Common myeloid progenitor, CD34-positive (primary cell): ENCODE measurements at regions not wholly inside any gene's neighbourhood (a gene's known extent, or its start where the extent isn't known, plus 50 kb on each side); places are given as distances from the start of the nearest gene placed in this dataset.

Experiments
- CTCF ChIA-PET: fragments of 350-600 bp; sonication (Branson Sonifier 250); formaldehyde crosslinking; loops from one replicate; lab custom pipeline; 2021; ENCODE audit warnings: antibody characterized with exemption; lab: Charles Lee
- POLR2A ChIA-PET: fragments of 350-600 bp; sonication (Branson Sonifier 250); formaldehyde crosslinking; loops from one replicate; lab custom pipeline; 2021; ENCODE audit warnings: antibody characterized with exemption; lab: Charles Lee
- DNase-seq, 3 donors: peaks; one replicate each; pipeline versions ENCODE4 v3.0.0 to v3.0.0-alpha.2; 2013
- H3K27ac ChIP-seq, 2 experiments: 1 replicate in 1 of 2; 2 replicates in 1 of 2; pipeline ENCODE4 v1.7.0; 2013; ENCODE audit warnings: inconsistent platforms in 2 of 2, low read length in 2 of 2, mild to moderate bottlenecking in 2 of 2, low read depth in 1 of 2, moderate library complexity in 1 of 2; ENCODE audit not compliant: severe bottlenecking in 2 of 2, insufficient read depth in 1 of 2, poor library complexity in 1 of 2
- H3K27me3 ChIP-seq, 5 experiments: replicated peaks in 2 of 5; 1 replicate in 3 of 5; 2 replicates in 2 of 5; pipeline versions ENCODE4 v1.6.1 to v1.7.0; 2013; ENCODE audit warnings: low read length in 4 of 5, mild to moderate bottlenecking in 2 of 5, moderate library complexity in 2 of 5, inconsistent platforms in 1 of 5; ENCODE audit not compliant: insufficient read depth in 5 of 5, control insufficient read depth in 4 of 5
- H3K36me3 ChIP-seq, 4 experiments: 1 replicate in 2 of 4; 2 replicates in 2 of 4; pipeline versions ENCODE4 v1.6.1 to v1.7.0; 2013; ENCODE audit warnings: low read length in 3 of 4, control low read depth in 1 of 4, mild to moderate bottlenecking in 1 of 4; ENCODE audit not compliant: control insufficient read depth in 4 of 4, insufficient read depth in 4 of 4
- H3K4me1 ChIP-seq, 4 experiments: 1 replicate in 3 of 4; 2 replicates in 1 of 4; pipeline versions ENCODE4 v1.6.1 to v1.7.1; 2013; ENCODE audit warnings: low read length in 3 of 4, mild to moderate bottlenecking in 3 of 4, control low read depth in 1 of 4, inconsistent platforms in 1 of 4, moderate library complexity in 1 of 4; ENCODE audit not compliant: control insufficient read depth in 4 of 4, insufficient read depth in 4 of 4; ENCODE audit errors: control extremely low read depth in 1 of 4
- H3K4me3 ChIP-seq, 7 experiments: 1 replicate in 4 of 7; 2 replicates in 3 of 7; pipeline versions ENCODE4 v1.5.1 to v1.7.0; 2013; ENCODE audit warnings: mild to moderate bottlenecking in 7 of 7, low read length in 6 of 7, moderate library complexity in 6 of 7, inconsistent platforms in 2 of 7, low read depth in 2 of 7, control low read depth in 1 of 7; ENCODE audit not compliant: insufficient read depth in 4 of 7, control insufficient read depth in 1 of 7; ENCODE audit errors: extremely low read depth in 1 of 7
- H3K9me3 ChIP-seq, 5 experiments: 1 replicate in 4 of 5; 2 replicates in 1 of 5; pipeline versions ENCODE4 v1.6.1 to v1.7.1; 2013; ENCODE audit warnings: low read length in 4 of 5, mild to moderate bottlenecking in 2 of 5, inconsistent platforms in 1 of 5, low read depth in 1 of 5, moderate library complexity in 1 of 5; ENCODE audit not compliant: control insufficient read depth in 4 of 5, insufficient read depth in 2 of 5; ENCODE audit errors: control extremely low read depth in 1 of 5
- WGBS: methylation state at CpG from one replicate; pipeline ENCODE4 v1.1.5; 2013; ENCODE audit not compliant: insufficient coverage; 5-methylcytosine and 5-hydroxymethylcytosine counted together

DNA sequence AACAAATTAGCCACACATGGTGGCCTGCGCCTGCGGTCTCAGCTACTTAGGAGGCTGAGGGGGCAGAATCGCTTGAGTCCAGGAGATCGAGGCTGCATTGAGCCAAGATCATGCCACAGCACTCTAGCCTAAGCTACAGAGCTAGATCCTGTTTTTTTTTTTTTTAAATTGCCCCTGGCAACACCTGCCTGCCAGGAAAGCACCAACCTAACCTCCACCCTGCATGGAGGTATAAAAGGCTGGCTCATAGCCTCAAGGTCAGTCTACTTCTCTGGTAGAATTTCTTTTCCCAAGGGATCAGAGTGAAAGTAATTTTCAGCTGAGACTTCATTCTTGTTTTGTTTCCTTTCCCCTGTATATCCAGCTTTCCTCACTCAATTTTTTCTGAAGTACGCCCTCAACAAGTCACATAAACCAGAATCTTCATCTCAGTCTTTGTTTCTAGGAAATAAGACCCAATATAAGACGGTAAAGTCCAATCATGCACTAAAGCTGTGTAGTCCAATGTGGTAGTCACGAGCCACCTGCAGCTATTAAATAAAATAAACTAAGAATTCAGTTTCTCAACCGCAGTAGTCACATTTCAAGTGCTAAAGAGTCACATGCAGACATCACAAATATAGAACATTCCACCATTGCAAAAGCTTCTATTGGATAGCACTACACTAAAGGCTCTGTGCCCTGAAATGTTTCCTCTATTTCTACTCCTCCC lies 113.3 kb downstream of the HPGD start:
- H3K4me1 ChIP-seq: no peaks in the 10 kb centered on the region
- ChIA-PET CTCF (no interaction called here), POLR2A (no interaction called here)
- no peak overlapping the region for H3K4me3 ChIP-seq
- no peaks in the 10 kb centered on the region for H3K27me3 ChIP-seq
- no peaks in the 10 kb centered on the region for H3K9me3 ChIP-seq
- H3K27ac ChIP-seq: no peak overlapping the region
- WGBS: 99% methylated on average over 8 of the region's 8 CpGs
- H3K36me3 ChIP-seq: no peaks in the 10 kb centered on the region
- DNase-seq: no peak

- WGBS: 100% methylated on average over 3 of the region's 3 CpGs
- POLR2A ChIA-PET: no interaction called here
- Histone ChIP-seq H3K27ac (no peak overlapping the region), H3K4me1 (no peaks in the 10 kb centered on the region), H3K9me3 (no peaks in the 10 kb centered on the region), H3K27me3 (no peaks in the 10 kb centered on the region), H3K36me3 (no peaks in the 10 kb centered on the region), H3K4me3 (no peak overlapping the region)
- CTCF ChIA-PET: no interaction called here
- no peak for DNase-seq
Observed at GRCh38 chr4:174406383-174406782, 115.9 kb downstream of the HPGD start.

- CTCF ChIA-PET: no interaction called here
Observed at GRCh38 chr4:174405923-174406322, 116.4 kb downstream of the HPGD start.

GRCh38 chr4:174404677-174405076 lies 117.6 kb downstream of the HPGD start:
- ChIA-PET POLR2A (no interaction called here), CTCF (no interaction called here)
- no peak for DNase-seq
- Histone ChIP-seq H3K27ac (no peak overlapping the region), H3K4me1 (no peaks in the 10 kb centered on the region), H3K27me3 (no peaks in the 10 kb centered on the region), H3K36me3 (no peaks in the 10 kb centered on the region), H3K4me3 (no peak overlapping the region), H3K9me3 (no peaks in the 10 kb centered on the region)
- WGBS: no CpG with 5 or more reads among the region's 1 CpG

More at GRCh38 chr4:174405923-174406322, 116.4 kb downstream of the HPGD start:
- POLR2A ChIA-PET: no interaction called here
- Histone ChIP-seq H3K4me1 (no peaks in the 10 kb centered on the region), H3K9me3 (no peaks in the 10 kb centered on the region), H3K27me3 (no peaks in the 10 kb centered on the region), H3K36me3 (no peaks in the 10 kb centered on the region), H3K4me3 (no peak overlapping the region), H3K27ac (no peak overlapping the region)
- DNase-seq: no peak
- no CpG with 5 or more reads among the region's 3 CpGs for WGBS

DNA sequence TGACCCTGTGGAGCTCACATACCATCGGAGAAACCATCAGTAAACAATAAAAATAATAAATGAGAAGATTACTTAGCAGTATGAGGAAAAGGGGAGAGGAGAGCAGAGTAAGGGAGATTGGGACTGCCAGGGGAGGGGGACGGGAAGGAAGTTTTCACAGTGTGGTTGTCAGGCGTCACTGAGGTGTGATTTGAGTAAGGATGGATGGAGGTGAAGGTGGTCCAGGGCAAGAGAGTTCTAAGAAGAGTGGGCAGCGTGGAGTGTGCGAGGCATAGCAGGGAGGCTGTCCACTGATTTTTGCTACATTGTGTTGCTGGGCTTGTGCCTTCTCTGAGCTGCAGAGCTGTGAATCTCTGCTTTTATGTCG lies 119.1 kb downstream of the HPGD start:
- Histone ChIP-seq H3K36me3 (no peaks in the 10 kb centered on the region), H3K27ac (no peak overlapping the region), H3K4me3 (no peak overlapping the region), H3K4me1 (no peaks in the 10 kb centered on the region), H3K9me3 (no peaks in the 10 kb centered on the region), H3K27me3 (no peaks in the 10 kb centered on the region)
- 100% methylated on average over 5 of the region's 6 CpGs for WGBS
- ChIA-PET POLR2A (no interaction called here), CTCF (no interaction called here)
- DNase-seq: no peak

DNA sequence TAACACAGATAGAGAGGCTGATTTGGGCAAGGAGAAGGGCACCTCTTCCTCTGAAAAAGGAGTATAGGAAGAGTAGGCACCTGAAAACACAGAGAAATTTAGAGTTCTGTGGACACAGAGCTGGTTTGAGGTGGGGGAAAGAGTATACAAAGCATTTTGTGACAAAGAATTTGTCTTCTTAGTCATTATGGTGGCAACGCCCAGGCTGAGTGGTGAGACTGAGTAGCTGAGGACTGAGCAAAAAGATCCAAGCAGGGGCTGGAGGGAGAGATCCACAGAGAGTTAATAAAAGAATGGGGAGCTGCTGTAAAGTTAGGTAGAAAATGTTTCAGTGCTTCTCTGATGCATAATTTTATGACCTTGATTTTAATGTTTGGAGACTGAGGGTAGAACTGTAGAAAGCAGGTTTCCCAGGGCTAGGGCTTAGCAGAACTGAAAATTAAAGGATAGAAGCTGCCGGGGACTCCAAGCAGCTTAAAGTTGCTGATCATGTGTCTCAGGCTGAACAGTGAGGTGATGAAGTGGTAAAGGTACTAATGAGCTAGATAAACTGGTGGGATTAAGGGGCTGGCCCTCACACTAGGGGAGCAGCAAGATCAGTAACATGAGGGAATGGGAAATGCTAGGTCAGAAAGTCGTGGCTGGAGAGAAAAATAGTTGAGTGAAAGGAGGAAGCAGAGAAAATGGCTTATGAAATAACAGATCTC lies 118.9 kb downstream of the CEP44 start:
- Histone ChIP-seq H3K27me3 (no peaks in the 10 kb centered on the region), H3K9me3 (no peaks in the 10 kb centered on the region), H3K36me3 (no peaks in the 10 kb centered on the region), H3K4me1 (no peaks in the 10 kb centered on the region), H3K27ac (no peak overlapping the region), H3K4me3 (no peak overlapping the region)
- ChIA-PET CTCF (no interaction called here), POLR2A (no interaction called here)
- 80% methylated on average over 3 of the region's 3 CpGs for WGBS
- no peak for DNase-seq

DNA sequence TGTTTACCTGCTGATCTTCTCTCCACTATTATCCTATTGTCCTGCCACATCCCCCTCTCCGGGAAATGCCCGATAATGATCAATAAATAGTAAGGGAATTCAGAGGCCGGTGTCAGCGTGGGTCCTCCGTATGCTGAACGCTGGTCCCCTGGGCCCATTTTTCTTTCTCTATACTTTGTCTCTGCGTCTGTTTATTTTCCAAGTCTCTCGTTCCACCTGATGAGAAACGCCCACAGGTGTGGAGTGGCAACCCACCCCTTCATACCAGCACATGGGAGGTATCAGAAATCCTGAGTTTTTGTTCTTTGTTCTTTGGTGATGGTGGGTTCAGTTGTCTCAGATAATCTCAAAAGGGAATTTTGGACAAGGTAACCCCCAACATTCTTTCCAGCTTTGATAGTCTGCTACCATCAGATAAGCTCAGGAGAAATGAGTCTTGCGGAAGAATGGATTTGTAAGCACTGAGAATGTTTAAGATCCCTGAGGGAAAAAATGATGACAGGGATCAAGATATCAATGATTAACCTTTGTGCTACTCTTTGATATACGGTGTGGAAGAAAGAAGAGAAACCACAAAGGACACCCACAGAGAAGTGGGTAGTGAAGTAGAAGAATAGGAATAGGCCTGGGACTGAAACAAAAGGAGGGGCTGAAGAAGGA lies 117.9 kb downstream of the CEP44 start:
- WGBS: 65% methylated on average over 2 of the region's 11 CpGs
- CTCF ChIA-PET: no interaction called here

More for the DNA sequence above, 117.9 kb downstream of the CEP44 start:
- H3K9me3 ChIP-seq: no peaks in the 10 kb centered on the region
- H3K4me1 ChIP-seq: no peaks in the 10 kb centered on the region
- POLR2A ChIA-PET: no interaction called here
- H3K27ac ChIP-seq: no peak overlapping the region
- no peaks in the 10 kb centered on the region for H3K27me3 ChIP-seq
- H3K4me3 ChIP-seq: no peak overlapping the region
- DNase-seq: no peak
- no peaks in the 10 kb centered on the region for H3K36me3 ChIP-seq
